NCI-H510A (cell line): ENCODE measurements at regions not wholly inside any gene's neighbourhood (a gene's known extent, or its start where the extent isn't known, plus 50 kb on each side); places are given as distances from the start of the nearest gene placed in this dataset.

Experiments
- DNase-seq: peaks from one replicate; lab custom pipeline; 2025; lab: John Stamatoyannopoulos, UW

DNA sequence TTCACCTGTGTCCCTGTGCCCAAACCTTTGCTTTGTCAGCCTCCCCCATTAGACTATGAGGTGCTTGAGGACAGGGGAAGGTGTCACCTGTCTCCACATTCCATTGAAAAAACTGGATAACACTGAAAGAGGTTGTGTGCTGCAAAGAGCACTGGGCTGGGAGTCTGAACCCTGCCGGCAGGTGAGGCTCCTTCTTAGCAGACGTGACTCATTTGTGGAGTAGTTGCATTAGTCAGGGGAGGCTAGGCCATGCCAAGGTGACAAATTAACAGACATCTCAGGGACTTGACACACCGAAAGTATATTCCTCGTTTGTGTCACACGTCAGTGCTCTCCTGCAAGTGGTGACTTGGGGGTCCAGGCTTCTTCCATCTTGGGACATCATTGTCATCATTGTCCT is 95.9 kb upstream of the STX18 start:
- no peak for DNase-seq

DNA sequence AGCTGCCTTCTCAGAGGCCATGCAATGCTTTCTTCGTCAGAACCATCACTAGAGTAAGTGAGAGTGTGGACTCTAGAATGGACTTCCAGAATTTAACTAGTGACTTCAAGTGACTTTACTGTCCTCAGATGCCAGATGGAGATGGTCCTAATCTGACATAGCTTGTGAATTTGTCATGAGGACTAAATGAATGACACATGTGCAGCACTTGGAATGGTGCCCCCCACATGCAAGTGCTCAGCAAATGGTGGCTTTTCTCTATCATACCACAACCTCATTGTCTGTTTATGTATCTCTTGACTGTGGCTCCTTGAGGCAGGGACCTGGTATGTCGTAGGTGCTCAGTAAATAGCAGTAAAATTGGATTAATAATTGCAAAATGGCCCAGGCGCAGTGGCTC is 91.6 kb upstream of the STX18 start:
- no peak for DNase-seq

DNA sequence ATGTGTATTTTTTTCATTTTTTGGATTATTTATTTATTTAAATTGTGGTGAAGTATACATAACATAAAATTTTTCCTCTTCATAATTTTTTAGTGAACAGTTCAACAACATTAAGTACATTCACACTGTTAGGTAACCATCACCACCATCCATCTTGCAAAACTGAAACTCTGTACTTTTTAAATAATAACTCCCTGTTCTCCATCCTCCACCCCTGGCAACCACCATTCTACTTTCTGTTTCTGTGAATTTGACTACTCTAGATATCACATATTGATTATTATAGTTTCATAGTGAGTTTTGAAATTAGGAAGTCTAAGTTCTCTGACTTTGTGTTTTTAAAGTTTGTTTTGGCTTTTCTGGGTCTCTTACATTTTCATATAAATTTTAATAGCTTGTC is 89.3 kb upstream of the STX18 start:
- no peak for DNase-seq

GRCh38 chr4:4627906-4628305 is 86.1 kb upstream of the STX18 start:
- DNase-seq: no peak

- no peak for DNase-seq
Measured at GRCh38 chr4:4627111-4627510, 85.3 kb upstream of the STX18 start.

GRCh38 chr4:4625488-4625887 is 83.6 kb upstream of the STX18 start:
- DNase-seq: no peak

- no peak for DNase-seq
Measured at GRCh38 chr4:4624276-4624897, 82.5 kb upstream of the STX18 start.

DNA sequence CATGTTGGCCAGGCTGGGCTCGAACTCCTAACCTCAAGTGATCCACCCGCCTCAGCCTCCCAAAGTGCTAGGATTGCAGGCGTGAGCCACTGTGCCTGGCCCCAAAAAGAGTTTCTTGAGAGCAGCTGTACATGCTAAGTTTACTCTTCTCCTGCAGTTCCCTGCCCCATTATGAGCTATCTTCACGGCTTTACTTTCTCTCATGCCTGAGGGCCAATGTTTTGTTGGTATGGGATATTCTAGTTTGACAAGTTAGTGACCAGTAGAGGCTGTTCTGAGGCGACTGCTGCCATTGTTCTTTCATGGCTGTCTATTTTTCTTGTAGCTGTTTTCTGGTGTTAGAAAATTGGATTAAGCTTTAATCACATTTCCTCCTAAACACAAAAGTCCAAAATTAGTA is 78.0 kb upstream of the STX18 start:
- no peak for DNase-seq

- DNase-seq: no peak
Measured at GRCh38 chr4:4618847-4619246, 77.0 kb upstream of the STX18 start.

DNA sequence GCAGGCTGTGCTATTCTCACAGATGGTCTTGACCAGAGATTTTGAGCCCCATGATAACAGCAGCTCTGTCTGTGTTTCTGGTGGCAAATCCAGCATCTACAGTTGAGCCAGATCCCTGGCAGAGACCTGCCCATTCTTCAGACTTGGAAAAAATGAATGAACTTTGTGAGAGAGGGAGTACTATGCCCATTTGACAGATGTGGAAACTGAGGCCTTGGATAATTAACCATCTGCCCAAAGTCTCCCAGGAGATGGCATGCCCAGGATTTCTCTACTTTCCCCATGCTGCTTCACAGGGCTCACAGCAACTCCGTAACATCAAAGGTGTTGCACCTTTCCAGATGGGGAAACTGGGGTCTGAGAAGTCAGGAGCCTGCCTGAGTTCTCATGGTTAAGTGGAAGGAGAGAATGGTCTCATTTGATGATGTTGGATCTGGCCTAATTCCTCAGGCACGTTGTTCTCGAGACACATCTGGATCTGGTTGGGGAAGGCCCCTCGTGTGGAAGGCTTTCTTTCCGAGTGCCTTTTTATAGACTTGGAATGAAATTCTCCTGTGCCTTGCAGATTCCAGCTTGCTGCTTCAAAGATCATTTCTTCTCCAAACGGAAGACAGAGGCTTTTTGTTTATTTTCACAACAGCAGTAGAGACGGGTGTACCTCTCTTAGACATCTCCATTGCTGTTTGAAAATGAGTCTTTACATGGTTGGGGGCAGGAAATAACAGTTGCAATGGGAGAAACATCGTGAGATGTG is 73.3 kb upstream of the STX18 start:
- no peak for DNase-seq

DNA sequence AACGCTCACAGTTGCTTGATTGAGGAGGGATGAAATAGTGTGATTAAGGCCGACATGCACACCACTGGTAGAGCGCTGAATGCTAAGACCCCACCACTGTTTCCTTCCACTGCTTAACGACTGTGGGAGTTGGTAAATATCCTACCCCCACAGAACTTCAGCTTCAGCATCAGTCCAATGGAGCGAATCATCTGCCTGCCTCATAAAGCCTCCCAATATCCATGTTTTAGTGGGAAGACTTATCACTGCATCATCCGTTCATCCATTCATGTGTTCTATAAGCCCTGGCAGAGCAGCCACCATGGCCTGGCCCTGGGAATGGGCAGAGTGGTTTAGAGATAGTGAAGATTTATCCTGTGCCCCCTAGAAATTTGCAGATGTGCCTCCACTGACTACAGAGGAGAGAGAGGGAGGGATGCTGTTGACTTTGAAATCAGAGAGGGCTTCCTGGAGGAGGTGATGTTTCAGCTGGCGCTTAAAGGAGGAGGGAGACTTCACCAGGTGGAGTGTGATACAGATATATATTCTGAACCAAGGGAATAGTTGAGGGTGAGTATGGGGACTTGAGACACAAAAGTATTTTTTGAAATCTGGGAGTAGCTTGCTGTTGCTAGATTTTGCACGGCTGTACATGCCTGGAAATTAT is 71.9 kb upstream of the STX18 start:
- no peak for DNase-seq

GRCh38 chr4:4613126-4613465 is 71.2 kb upstream of the STX18 start:
- no peak for DNase-seq

GRCh38 chr4:4610672-4611071 is 68.8 kb upstream of the STX18 start:
- no peak for DNase-seq

DNA sequence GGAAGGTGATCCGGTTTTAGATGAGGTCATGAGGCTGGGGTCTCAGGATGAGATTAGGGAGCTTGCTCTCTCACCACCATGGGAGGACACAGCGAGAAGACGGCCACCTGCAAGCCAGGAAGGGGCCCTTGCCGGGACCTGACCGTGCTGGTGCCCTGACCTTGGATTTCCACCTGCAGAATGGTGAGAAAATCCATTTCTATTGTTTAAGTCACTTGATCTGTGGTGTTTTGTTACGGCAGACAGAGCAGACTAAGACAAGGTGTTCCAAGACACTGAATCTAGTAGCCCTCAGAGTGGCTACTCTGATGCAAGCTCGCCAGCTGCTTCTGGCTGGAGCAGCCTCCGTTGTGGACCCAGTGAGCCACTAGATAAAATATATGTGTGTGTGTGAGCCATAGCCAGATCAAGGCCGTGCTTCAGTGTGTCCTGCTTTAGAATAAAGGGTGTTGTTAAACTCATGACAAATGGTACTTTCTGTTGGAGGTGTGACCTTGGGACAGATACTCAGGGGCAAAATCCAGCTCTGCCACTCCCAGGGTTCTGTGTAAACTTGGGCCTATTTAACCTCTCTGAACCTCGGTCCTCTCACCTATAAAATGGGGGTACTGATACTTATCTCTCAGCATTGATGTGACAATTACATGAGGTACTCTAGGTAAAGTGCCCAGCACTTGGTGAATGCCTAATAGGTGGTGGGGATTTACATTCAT is 67.9 kb upstream of the STX18 start:
- DNase-seq: no peak

- no peak for DNase-seq
Measured at GRCh38 chr4:4608214-4608537, 66.3 kb upstream of the STX18 start.

DNA sequence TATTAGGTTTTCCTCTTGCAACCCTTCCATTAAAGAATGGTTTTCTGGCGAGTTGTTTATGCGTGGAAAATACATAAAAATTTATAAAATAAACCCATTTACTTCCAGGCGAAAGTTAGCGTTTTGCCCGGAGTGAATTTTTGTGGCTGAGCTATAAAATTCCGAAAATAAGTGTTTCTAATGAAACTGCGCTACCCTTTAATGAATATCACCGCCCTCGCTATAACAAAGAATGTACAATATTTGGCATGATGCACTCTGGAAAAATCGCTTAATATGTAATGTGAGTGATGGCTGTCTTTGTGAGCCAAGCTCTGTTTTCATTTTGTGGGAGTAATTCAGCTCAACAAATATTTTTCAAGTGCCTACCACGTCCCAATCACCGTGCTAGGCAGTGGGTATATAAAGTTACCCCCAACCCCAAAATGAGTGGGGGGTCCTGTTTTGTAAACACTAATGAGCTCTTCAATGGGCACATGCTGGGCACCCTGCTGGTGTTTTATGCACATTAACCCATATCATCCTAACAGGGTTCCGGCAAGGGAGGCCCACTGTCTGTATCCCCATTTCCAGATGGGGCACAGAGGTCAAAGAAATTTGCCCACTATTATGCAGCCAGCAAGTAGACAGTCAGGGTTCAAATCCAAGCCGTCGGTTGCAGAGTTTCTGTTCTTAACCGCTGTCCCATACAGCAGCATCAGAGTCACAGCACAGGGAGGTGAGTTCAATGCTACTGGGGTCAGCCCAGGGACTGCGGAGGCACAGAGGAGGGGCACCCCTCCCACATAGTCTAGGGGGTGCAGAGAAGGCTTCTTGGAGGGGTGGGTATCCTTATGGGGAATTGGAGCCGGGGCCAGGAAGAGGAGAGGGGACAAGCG is 65.7 kb upstream of the STX18 start:
- no peak for DNase-seq

- no peak for DNase-seq
Measured at GRCh38 chr4:4606321-4606720, 64.5 kb upstream of the STX18 start.

- no peak for DNase-seq
Measured at GRCh38 chr4:4605849-4606248, 64.0 kb upstream of the STX18 start.

- no peak for DNase-seq
Measured at GRCh38 chr4:4603592-4603991, 61.7 kb upstream of the STX18 start.

DNA sequence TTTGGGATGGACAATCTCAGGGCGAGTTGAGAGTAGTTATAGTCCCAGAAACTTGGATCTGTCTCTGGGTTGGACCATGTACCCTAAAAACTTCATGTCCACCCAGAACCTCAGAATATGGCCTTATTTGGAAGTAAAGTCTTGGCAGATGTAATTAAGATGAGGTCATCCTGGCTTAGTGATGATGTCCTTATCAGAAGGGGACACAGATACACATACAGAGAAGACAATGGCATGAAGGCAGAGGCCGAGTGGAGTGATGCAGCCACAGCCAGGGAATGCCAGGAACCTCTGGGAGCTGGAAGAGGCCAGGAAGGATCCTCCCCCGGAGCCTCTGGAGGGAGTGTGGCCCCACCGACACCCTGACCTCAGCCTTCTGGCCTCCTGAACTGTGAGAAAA is 61.2 kb upstream of the STX18 start:
- no peak for DNase-seq

DNA sequence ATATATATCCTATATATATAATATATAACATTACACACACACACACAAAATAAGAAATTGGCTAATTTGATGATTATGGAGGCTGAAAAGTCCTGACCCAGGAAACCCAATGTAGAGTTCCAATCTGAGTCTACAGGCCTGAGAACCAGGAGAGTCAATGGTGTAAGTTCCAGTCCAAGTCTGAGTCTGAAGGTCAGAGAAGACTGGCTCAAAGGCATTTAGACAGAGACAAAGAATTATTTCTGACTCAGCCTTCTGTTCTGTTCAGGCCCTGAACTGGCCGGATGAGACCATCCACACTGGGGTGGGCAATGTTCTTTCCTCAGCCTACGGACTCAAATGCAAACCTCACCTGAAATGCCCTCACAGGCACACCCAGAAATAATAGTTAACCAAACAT is 60.6 kb upstream of the STX18 start:
- DNase-seq: no peak

DNA sequence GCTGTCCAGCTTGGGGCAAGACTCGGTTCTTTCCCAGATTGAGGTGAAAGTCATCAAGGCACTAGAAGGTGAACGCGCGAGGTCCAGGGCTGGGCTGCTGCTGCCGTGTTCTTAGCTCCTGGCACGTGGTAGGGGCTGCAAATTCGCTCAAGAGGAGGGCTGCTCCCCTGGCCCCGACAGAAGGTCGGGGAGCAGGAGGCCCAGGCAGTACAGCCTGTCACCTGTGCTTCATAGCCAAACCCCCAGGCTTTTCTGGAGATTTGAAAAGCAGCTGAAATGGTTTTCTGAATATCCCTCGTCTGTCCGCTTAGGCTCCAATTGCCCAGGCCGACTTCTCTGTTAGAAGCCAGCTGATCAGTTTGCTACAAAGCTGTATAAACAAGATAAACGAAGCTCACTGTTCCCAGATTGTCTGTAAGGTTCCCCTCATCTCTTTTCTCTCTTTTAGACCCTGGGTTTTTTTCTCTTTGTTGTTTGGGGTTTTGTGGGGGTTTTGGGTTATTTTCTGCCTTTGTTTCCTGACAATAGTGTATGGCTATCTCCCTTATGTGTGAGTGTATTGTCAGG is 60.0 kb upstream of the STX18 start:
- DNase-seq: no peak
